HG03457 (cell line): ENCODE measurements at regions not wholly inside any gene's neighbourhood (a gene's known extent, or its start where the extent isn't known, plus 50 kb on each side); places are given as distances from the start of the nearest gene placed in this dataset.

ENCODE experiments used
- ATAC-seq: cut with Tn5 transposase; IDR thresholded peaks from one replicate; pipeline ENCODE4 v1.9.1; 2021; ENCODE audit warnings: moderate number of reproducible peaks; ENCODE audit not compliant: unreplicated experiment

- no peak for ATAC-seq
Observed at GRCh38 chr10:78953113-78953798, 115.5 kb upstream of the ZMIZ1 start.

- no peak for ATAC-seq
Observed at GRCh38 chr10:78953799-78954297, 114.9 kb upstream of the ZMIZ1 start.

DNA sequence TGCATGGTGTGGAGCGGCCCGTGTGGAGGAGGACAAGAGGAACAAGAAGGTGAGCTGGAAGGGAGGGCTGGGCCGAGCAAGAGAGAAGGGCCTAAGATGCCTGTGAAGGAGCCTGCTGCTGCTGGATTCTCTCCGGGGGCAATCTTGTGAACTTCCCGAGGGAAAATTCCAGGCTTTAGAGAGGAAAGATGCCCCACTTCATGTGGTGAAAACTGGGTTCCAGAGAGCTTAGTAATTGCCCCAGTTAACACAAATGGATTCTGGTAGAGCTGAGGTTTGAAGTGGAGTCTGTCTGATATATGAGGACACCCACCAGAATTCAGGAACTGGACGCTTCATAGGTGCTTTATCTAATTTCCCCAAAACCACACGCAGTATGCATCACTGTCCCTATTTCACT lies 114.1 kb upstream of the ZMIZ1 start:
- ATAC-seq = no peak

DNA sequence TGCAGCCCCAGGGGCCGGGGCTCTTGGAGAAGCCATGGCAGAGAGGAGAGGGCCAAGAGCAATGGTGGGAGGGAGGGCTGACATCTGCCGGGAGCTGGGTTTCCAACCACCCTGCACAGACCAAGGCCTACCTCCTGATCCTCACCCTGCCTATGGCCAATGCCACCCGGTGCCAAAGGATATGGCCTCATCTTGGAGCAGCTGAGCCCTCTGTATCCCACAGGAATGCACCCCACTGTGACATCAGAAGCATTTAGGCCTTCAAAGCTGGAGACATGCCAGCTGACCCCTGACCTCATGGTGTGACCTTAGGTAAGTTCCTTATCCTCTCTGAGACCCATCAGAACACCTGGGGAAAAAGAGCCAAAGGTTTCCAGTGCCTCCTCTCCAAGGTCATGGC lies 113.6 kb upstream of the ZMIZ1 start:
- ATAC-seq = no peak

- no peak for ATAC-seq
Observed at GRCh38 chr10:78956391-78956790, 112.4 kb upstream of the ZMIZ1 start.

GRCh38 chr10:78957471-78958039 lies 111.2 kb upstream of the ZMIZ1 start:
- ATAC-seq = no peak

- no peak for ATAC-seq
Observed at GRCh38 chr10:78959217-78959923, 109.4 kb upstream of the ZMIZ1 start.

DNA sequence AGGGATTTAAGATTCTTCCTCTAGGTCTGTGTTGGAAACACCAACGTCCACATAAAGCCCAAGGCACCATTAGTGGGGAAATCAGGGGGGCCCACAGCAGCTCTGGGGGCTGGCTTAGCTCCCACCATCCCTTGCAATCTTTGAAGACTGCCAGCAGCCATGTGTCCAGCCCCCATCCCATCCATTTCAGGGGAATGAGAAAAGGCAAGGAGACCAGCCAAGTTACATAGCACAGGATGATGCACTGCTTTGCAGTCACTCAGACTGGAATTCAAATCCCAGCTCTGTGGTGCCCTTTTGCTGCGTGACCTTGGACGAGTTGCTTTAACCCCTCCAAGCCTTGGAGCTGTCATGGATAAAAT lies 108.9 kb upstream of the ZMIZ1 start:
- no peak for ATAC-seq

- no peak for ATAC-seq
Observed at GRCh38 chr10:78960316-78960800, 108.4 kb upstream of the ZMIZ1 start.

DNA sequence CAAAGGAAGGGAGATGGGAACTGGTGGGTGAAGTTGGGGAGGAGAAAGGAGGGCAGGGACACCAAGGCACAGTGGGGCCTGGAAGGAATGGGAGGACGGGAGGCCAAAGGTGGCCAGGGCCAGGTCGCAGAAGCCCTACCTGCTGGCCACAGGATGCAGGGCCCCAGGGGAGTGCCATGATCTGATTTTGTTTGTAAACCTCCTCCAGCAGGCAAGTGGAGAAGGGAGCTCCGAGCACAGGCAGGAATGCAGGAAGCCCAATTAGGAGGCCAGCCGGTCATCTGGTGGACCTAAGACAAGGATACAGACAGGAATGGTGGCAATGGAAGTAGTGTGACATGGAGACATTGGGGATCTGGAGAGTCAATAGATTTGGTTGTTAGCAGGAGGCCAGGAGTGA lies 107.0 kb upstream of the ZMIZ1 start:
- ATAC-seq = no peak

- ATAC-seq = no peak
Observed at GRCh38 chr10:78963074-78964034, 105.4 kb upstream of the ZMIZ1 start.

GRCh38 chr10:78964274-78964951 lies 104.4 kb upstream of the ZMIZ1 start:
- no peak for ATAC-seq

DNA sequence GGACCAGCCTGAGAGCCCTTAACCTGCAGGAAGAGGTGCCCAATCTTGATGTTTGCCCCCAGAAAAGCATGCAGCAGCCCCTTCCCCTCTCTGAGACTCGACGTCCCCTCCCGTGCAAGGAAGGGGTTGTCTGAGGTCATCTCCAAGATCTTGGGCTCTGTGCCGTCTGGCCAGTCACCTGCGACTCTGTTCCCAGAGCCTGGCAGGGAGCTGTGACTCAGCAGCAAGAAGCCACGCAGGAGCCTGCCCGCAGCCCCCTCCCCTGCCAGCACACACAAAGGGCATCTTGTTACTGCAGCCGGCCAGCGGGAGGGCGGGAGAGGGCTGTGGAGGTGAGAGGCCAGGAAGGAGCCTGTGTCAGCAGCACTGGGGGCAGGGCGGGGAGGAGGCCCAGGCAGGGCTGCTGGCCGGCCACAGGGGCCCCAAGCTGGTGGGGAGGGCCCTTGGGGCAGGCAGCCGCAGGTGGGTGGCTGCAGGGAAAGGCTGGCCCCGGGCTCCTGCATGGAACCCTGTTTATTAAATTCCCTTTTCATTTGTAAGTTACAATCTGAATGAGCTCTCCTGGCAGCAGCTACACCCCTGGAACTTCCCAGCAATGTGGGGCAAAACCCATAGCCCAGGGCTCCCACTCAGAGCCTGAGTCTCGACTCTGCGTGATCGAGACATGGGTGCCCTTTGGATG lies 103.7 kb upstream of the ZMIZ1 start:
- ATAC-seq = no peak

DNA sequence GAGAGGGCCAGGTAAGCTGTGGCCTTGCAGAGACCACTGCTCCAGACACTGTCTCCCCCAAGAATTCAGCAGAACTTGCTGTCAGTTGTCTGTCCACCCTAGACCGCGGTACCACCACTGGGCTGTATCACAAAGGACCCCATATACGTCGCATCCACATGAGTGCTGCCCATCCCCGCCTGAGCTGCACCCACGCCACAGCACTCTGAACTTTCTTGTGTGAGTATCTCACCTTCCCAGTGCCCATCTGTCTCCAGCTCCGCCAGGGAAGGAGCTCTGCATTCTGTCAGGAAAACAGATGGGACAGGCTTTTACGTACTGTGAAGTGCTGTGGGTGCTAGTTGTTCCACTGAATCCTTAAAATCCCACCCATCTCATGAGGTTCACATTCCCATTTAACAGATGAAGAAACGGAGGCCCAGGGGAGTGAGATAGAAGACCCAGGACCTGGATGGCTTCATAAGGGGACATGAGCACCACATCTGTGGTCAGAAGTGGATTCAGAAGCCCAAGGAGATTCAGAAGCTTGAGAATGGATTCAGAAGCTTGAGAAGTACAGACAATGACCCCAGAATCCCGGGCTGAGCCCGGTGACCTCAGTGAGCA lies 102.5 kb upstream of the ZMIZ1 start:
- ATAC-seq = no peak

DNA sequence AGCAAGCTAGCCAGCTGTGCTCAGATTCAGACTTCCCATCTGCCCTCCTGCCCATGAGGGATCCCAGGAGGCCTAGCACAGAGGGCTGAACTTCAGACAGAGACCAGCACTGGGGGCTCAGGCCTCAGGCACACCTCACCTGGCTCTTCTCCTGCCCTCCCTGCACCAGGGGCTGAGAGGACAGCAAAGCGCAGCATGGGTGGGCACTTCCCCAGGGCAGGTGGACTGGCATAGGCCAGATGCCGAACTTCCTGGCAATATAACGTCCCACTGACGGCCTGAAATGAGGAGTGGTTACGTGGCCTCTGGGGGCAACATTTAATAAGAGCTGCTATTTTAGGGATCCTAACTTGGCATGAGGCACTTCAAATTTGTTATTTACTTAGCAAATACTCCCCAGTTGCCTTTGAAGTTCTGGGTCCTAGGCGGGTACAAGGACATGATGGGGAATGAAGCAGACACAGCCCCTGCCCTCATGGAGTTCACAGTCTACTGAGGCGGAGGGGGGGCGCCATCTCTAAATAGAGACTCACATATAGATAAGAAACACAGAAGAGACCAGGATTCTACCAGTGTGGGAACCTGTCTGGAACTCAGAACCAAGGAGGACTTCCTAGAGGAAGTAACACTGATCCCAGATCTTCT lies 101.8 kb upstream of the ZMIZ1 start:
- no peak for ATAC-seq

DNA sequence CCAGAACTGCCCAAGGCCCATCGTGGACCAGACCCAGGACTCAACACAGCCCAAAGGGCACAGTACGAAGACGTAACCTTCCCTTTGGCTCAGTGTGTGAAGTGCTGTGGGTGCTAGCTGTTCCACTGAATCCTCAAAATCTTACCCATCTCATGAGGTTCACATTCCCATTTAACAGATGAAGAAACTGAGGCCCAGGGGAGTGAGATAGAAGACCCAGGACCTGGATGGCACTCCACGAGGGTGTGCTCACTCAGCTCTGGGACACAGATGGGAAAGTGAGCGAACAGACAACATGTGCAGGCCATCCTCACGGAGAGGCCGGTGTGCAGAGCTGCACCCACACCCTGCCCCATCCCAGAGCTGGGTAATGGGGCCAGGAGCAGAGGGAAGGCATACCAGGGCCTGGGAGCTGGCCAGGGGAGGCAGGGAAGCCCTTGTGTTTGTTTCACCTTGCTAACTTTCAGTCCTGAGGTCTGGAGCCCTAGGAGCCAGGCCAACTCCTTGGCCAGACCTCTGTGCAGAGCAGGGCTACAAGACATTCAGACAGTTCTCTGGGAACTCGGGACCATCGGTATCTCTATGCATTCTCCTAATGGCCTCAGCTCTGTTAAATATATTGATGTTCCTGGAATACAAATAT lies 100.3 kb upstream of the ZMIZ1 start:
- no peak for ATAC-seq

DNA sequence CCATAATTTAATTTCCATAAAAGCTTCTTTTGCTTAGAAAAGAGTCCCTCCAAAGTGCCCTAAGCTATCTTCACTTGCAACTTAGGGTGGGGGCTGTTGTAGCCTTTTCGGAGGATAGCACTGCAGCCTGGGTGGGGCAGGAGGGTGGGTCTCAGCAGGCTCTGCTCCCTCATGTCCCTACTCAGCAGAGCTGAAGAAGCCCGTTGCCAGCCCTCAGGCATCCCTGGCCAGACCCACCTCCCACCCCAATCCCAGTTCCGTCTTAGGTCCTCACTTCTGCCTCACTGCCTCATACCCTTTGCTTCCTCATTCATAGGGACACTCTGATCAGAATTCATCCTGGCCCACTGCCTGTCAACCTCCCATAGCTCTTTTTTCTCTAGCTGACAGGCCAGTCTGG lies 99.8 kb upstream of the ZMIZ1 start:
- ATAC-seq = no peak

GRCh38 chr10:78969719-78970118 lies 99.0 kb upstream of the ZMIZ1 start:
- ATAC-seq = no peak
